Tibial nerve (tissue), 4 donors: ENCODE measurements at regions not wholly inside any gene's neighbourhood (a gene's known extent, or its start where the extent isn't known, plus 50 kb on each side); places are given as distances from the start of the nearest gene placed in this dataset.

Experiments
- DNase-seq, 2 donors: peaks; one replicate each; pipeline ENCODE4 v3.0.0-alpha.2; 2019; ENCODE audit warnings: low spot score in 2 of 2
- H3K27ac ChIP-seq, 4 donors: fragments of 200-600 bp; sonication (generic) in 3 of 4; one replicate each; pipeline ENCODE4 v1.5.1; 2017 to 2019; ENCODE audit warnings: mild to moderate bottlenecking in 1 of 4
- H3K27me3 ChIP-seq, 2 donors: fragments of 200-600 bp; sonication (generic) in 1 of 2; one replicate each; pipeline versions ENCODE4 v1.5.1 to v1.6.0; 2017 to 2019
- H3K36me3 ChIP-seq, 3 donors: fragments of 200-600 bp; sonication (generic); one replicate each; pipeline ENCODE4 v1.5.1; 2018 to 2019
- H3K4me1 ChIP-seq, 4 donors: fragments of 200-600 bp; sonication (generic) in 3 of 4; one replicate each; pipeline ENCODE4 v1.5.1; 2017 to 2019
- H3K4me3 ChIP-seq, 4 donors: fragments of 200-600 bp; sonication (generic) in 3 of 4; one replicate each; pipeline ENCODE4 v1.5.1; 2017 to 2019; ENCODE audit warnings: mild to moderate bottlenecking in 1 of 4, moderate library complexity in 1 of 4
- H3K9me3 ChIP-seq, 4 donors: fragments of 200-600 bp; sonication (generic) in 3 of 4; one replicate each; pipeline ENCODE4 v1.5.1; 2017 to 2019
- CTCF ChIP-seq, 5 experiments: fragments of 200-600 bp in 3 of 5; fragments of 450-650 bp in 2 of 5; sonication (generic) in 3 of 5; IDR thresholded peaks; one replicate each; pipeline ENCODE4 v1.5.1; 2016 to 2019; ENCODE audit warnings: antibody characterized with exemption in 5 of 5, mild to moderate bottlenecking in 3 of 5, moderate library complexity in 2 of 5
- EP300 ChIP-seq, 2 donors: sonication (generic); formaldehyde crosslinking; IDR thresholded peaks; one replicate each; pipeline ENCODE4 v1.6.1; 2017; ENCODE audit warnings: antibody characterized with exemption in 2 of 2, mild to moderate bottlenecking in 1 of 2
- POLR2A ChIP-seq, 2 donors: fragments of 450-650 bp; IDR thresholded peaks; one replicate each; pipeline ENCODE4 v1.6.1; 2017; ENCODE audit warnings: antibody characterized with exemption in 2 of 2, mild to moderate bottlenecking in 2 of 2, moderate library complexity in 2 of 2
- WGBS, 2 donors: methylation state at CpG; one replicate each; pipeline ENCODE4 v1.1.5; 2018; 5-methylcytosine and 5-hydroxymethylcytosine counted together

- DNase-seq = no peak
- no peaks in the 10 kb centered on the region for H3K36me3 ChIP-seq
- TF ChIP-seq CTCF (IDR thresholded peaks at IDR 0.05) (no peak), EP300 (IDR thresholded peaks at IDR 0.05) (no peak), POLR2A (IDR thresholded peaks at IDR 0.05) (no peak)
- WGBS, 2 donors = 67 to 75% methylated on average over 2 of the region's 2 CpGs
- no peak overlapping the region for H3K4me3 ChIP-seq
- no peaks in the 10 kb centered on the region for H3K9me3 ChIP-seq
- no peak overlapping the region for H3K27ac ChIP-seq
- H3K27me3 ChIP-seq = no peaks in the 10 kb centered on the region
- no peaks in the 10 kb centered on the region for H3K4me1 ChIP-seq
Measured at GRCh38 chr7:52289247-52289646, 746.2 kb upstream of the POM121L12 start.

- WGBS, 2 donors = 93 to 94% methylated on average over 1 of the region's 1 CpG
- no peaks in the 10 kb centered on the region for H3K4me1 ChIP-seq
- no peaks in the 10 kb centered on the region for H3K27me3 ChIP-seq
- H3K27ac ChIP-seq = no peak overlapping the region
- H3K36me3 ChIP-seq = no peaks in the 10 kb centered on the region
- H3K4me3 ChIP-seq = no peak overlapping the region
- DNase-seq = no peak
- TF ChIP-seq CTCF (IDR thresholded peaks at IDR 0.05) (no peak), EP300 (IDR thresholded peaks at IDR 0.05) (no peak), POLR2A (IDR thresholded peaks at IDR 0.05) (no peak)
- H3K9me3 ChIP-seq = no peaks in the 10 kb centered on the region
Measured at GRCh38 chr7:52287698-52288097, 747.7 kb upstream of the POM121L12 start.

- Histone ChIP-seq H3K4me3 (no peak overlapping the region), H3K4me1 (no peaks in the 10 kb centered on the region), H3K27ac (no peak overlapping the region), H3K36me3 (no peaks in the 10 kb centered on the region), H3K27me3 (no peaks in the 10 kb centered on the region), H3K9me3 (peaks cover 0 to 9% (median 0%) of the 10 kb centered on the region in 4 donors)
- TF ChIP-seq CTCF (IDR thresholded peaks at IDR 0.05) (no peak), POLR2A (IDR thresholded peaks at IDR 0.05) (no peak), EP300 (IDR thresholded peaks at IDR 0.05) (no peak)
- WGBS, 2 donors = 50 to 69% methylated on average over 2 of the region's 2 CpGs
- DNase-seq = no peak
Measured at GRCh38 chr7:52285689-52286088, 749.7 kb upstream of the POM121L12 start.

- Histone ChIP-seq H3K4me1 (no peaks in the 10 kb centered on the region), H3K27me3 (no peaks in the 10 kb centered on the region), H3K27ac (no peak overlapping the region), H3K9me3 (peaks cover 0 to 10% (median 0%) of the 10 kb centered on the region in 4 donors), H3K36me3 (no peaks in the 10 kb centered on the region), H3K4me3 (no peak overlapping the region)
- 62 to 68% methylated on average over 3 of the region's 3 CpGs for WGBS, 2 donors
- no peak for DNase-seq
- TF ChIP-seq CTCF (IDR thresholded peaks at IDR 0.05) = no peak
- TF ChIP-seq POLR2A (IDR thresholded peaks at IDR 0.05) = no peak
- TF ChIP-seq EP300 (IDR thresholded peaks at IDR 0.05) = no peak
Measured at GRCh38 chr7:52283335-52283734, 752.1 kb upstream of the POM121L12 start.

GRCh38 chr7:52273685-52274610, 761.5 kb upstream of the POM121L12 start:
- Histone ChIP-seq H3K4me3 (no peak overlapping the region), H3K36me3 (no peaks in the 10 kb centered on the region), H3K4me1 (no peaks in the 10 kb centered on the region), H3K27ac (no peak overlapping the region), H3K27me3 (no peaks in the 10 kb centered on the region), H3K9me3 (peaks cover 0 to 13% (median 0%) of the 10 kb centered on the region in 4 donors)
- DNase-seq = no peak
- WGBS, 2 donors = 81 to 90% methylated on average over 32 to 60 of the region's 60 CpGs
- TF ChIP-seq CTCF (IDR thresholded peaks at IDR 0.05) = no peak
- no peak for TF ChIP-seq EP300 (IDR thresholded peaks at IDR 0.05)
- TF ChIP-seq POLR2A (IDR thresholded peaks at IDR 0.05) = no peak
